Hepatocyte (in vitro differentiated cells): ENCODE measurements at regions not wholly inside any gene's neighbourhood (a gene's known extent, or its start where the extent isn't known, plus 50 kb on each side); places are given as distances from the start of the nearest gene placed in this dataset.

ENCODE experiments used
- DNase-seq: peaks from one replicate; pipeline ENCODE4 v3.0.0-alpha.2; 2016; ENCODE audit warnings: low spot score
- H2AFZ ChIP-seq: fragments of 200-600 bp; sonication (generic); 2 replicates; pipeline ENCODE4 v1.6.0; 2016; ENCODE audit warnings: antibody characterized with exemption, mild to moderate bottlenecking
- H3K27ac ChIP-seq: fragments of 200-600 bp; sonication (generic); 2 replicates; pipeline ENCODE4 v1.5.1; 2016; ENCODE audit warnings: mild to moderate bottlenecking
- H3K27me3 ChIP-seq: fragments of 200-600 bp; sonication (generic); 2 replicates; pipeline ENCODE4 v1.6.1; 2016
- H3K36me3 ChIP-seq: fragments of 200-600 bp; sonication (generic); replicated peaks from 2 replicates; pipeline ENCODE4 v1.5.1; 2016; ENCODE audit warnings: low read depth; ENCODE audit not compliant: insufficient read depth
- H3K4me1 ChIP-seq: fragments of 200-600 bp; sonication (generic); 2 replicates; pipeline ENCODE4 v1.5.1; 2016; ENCODE audit warnings: mild to moderate bottlenecking, moderate library complexity; ENCODE audit not compliant: insufficient read depth
- H3K4me2 ChIP-seq: fragments of 200-600 bp; sonication (generic); 2 replicates; pipeline ENCODE4 v1.6.0; 2016
- H3K4me3 ChIP-seq: fragments of 200-600 bp; sonication (generic); 2 replicates; pipeline ENCODE4 v1.5.1; 2016; ENCODE audit warnings: mild to moderate bottlenecking
- H3K79me2 ChIP-seq: fragments of 200-600 bp; sonication (generic); 2 replicates; pipeline ENCODE4 v1.6.0; 2017; ENCODE audit warnings: mild to moderate bottlenecking
- H3K9me2 ChIP-seq: fragments of 200-600 bp; sonication (generic); replicated peaks from 2 replicates; pipeline ENCODE4 v1.6.0; 2017; ENCODE audit warnings: mild to moderate bottlenecking; ENCODE audit not compliant: insufficient read depth
- H3K9me3 ChIP-seq: fragments of 200-600 bp; sonication (generic); 2 replicates; pipeline ENCODE4 v1.5.1; 2016; ENCODE audit warnings: low read depth, mild to moderate bottlenecking
- H4K20me1 ChIP-seq: fragments of 200-600 bp; sonication (generic); 2 replicates; pipeline ENCODE4 v1.6.0; 2016; ENCODE audit warnings: mild to moderate bottlenecking; ENCODE audit not compliant: insufficient read depth, poor library complexity, severe bottlenecking
- EZH2 ChIP-seq: fragments of 200-600 bp; sonication (generic); IDR thresholded peaks from 2 replicates; pipeline ENCODE4 v1.6.1; 2016; ENCODE audit warnings: antibody characterized with exemption, mild to moderate bottlenecking, borderline replicate concordance
- EZH2phosphoT487 ChIP-seq: fragments of 200-600 bp; sonication (generic); IDR thresholded peaks from one replicate; pipeline ENCODE4 v1.6.1; 2018; ENCODE audit warnings: antibody characterized with exemption, mild to moderate bottlenecking, low read depth, moderate library complexity; ENCODE audit not compliant: unreplicated experiment, severe bottlenecking
- WGBS: methylation state at CpG from one replicate; pipeline ENCODE4 v1.1.6; 2016; ENCODE audit warnings: low lambda C conversion rate; ENCODE audit errors: missing lambda C conversion rate; 5-methylcytosine and 5-hydroxymethylcytosine counted together
- TF ChIP-seq, protein P1 (sequence below): fragments of 200-600 bp; sonication (generic); IDR thresholded peaks from 2 replicates; pipeline ENCODE4 v1.5.1; 2016; ENCODE audit warnings: antibody characterized with exemption, mild to moderate bottlenecking; ENCODE audit not compliant: poor library complexity

DNA sequence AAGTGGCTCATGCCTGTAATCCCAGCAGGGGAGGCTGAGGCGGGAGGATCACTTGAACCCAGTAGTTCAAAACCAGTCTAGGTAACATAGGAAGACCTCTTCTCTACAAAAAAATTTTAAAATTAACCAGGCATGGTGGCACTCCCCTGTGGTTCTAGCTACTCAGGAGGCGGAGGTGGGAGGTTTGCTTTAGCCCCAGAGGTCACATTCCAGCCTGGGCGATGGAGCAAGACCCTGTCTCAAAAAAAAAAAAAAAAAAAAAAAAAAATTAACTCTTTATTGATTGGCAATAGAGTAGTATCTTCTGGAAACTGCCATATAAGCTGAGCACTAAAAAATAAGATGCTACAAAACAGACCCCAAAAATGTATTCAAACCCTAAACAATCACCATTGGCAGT is 69.5 kb downstream of the LLPH start:
- Histone ChIP-seq H3K9me2 (no peaks in the 10 kb centered on the region), H3K9me3 (no peaks in the 10 kb centered on the region), H4K20me1 (no peaks in the 10 kb centered on the region), H3K4me2 (no peak overlapping the region), H3K36me3 (no peaks in the 10 kb centered on the region), H2AFZ (no peak overlapping the region), H3K27ac (no peak overlapping the region), H3K4me3 (no peak overlapping the region), H3K79me2 (no peaks in the 10 kb centered on the region), H3K27me3 (no peaks in the 10 kb centered on the region), H3K4me1 (no peaks in the 10 kb centered on the region)
- 75% methylated on average over 3 of the region's 3 CpGs for WGBS
- DNase-seq: no peak
- no peak for TF ChIP-seq EZH2
- TF ChIP-seq, protein P1, sequence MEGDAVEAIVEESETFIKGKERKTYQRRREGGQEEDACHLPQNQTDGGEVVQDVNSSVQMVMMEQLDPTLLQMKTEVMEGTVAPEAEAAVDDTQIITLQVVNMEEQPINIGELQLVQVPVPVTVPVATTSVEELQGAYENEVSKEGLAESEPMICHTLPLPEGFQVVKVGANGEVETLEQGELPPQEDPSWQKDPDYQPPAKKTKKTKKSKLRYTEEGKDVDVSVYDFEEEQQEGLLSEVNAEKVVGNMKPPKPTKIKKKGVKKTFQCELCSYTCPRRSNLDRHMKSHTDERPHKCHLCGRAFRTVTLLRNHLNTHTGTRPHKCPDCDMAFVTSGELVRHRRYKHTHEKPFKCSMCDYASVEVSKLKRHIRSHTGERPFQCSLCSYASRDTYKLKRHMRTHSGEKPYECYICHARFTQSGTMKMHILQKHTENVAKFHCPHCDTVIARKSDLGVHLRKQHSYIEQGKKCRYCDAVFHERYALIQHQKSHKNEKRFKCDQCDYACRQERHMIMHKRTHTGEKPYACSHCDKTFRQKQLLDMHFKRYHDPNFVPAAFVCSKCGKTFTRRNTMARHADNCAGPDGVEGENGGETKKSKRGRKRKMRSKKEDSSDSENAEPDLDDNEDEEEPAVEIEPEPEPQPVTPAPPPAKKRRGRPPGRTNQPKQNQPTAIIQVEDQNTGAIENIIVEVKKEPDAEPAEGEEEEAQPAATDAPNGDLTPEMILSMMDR: no peak
- no peak for TF ChIP-seq EZH2phosphoT487

DNA sequence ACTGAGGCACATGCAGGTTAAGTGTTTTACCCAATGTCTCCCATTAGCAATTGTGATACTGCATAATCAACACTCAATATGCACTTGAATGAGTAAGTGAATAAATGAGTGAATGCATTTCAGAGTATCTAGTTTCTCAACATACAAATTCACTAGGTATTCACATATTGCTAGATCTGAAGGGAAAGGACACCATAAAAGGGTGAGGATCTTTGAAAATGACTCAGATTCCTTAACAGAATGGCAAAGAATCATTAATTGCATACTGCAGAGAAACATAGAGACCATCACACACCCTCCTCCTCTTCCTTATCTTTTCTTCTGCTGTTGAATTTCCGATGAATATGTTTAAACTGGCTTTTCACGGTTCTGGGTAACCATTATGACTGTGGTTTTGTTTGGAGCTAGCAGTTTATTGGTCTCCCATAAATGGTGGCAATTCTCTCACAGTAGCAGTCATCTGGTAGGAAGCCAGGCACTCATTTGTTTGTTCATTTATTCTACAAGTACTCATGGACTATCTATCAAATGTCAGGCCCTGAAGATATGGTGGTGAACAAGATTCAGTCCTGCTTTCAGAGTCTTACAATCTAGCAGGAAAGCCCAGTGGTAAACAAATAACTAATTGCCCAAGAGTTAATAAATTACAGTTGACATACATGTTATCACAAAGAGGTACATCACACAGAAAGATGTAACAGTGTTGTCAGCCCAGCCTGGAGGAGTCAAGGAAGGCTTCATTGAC is 70.2 kb downstream of the LLPH start:
- 45% methylated on average over 2 of the region's 2 CpGs for WGBS
- H3K4me3 ChIP-seq: no peak overlapping the region
- no peak for TF ChIP-seq EZH2
- TF ChIP-seq, protein P1: no peak
- no peak for TF ChIP-seq EZH2phosphoT487

DNA sequence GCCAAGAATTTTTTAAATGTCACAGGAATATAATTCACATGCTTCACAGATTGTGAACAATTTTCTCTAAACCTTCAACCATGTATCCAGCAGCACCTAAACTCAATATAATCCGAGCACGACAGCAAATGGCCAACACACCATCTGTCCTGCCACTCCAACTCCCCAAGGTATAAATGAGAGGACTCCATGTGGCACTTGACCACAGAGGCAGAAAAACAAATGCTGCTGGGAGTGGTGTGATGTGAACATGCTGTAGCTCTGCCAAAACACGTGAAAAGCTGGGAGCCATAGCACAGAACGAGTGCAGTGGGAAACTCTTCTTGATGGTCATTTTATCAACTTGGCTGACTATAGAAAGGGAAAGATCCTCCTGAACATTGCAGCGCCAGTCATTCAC is 70.9 kb downstream of the LLPH start:
- Histone ChIP-seq H3K27me3 (no peaks in the 10 kb centered on the region), H3K9me2 (no peaks in the 10 kb centered on the region), H3K36me3 (no peaks in the 10 kb centered on the region), H3K27ac (no peak overlapping the region), H3K9me3 (no peaks in the 10 kb centered on the region), H4K20me1 (no peaks in the 10 kb centered on the region), H3K4me3 (no peak overlapping the region), H3K4me1 (no peaks in the 10 kb centered on the region), H3K4me2 (no peak overlapping the region), H2AFZ (no peak overlapping the region), H3K79me2 (no peaks in the 10 kb centered on the region)
- DNase-seq: no peak
- TF ChIP-seq EZH2phosphoT487 (no peak), EZH2 (no peak)
- TF ChIP-seq, protein P1: no peak
- whole genome bisulfite sequencing: 90% methylated on average over 5 of the region's 5 CpGs

More for the DNA sequence above, 70.2 kb downstream of the LLPH start:
- Histone ChIP-seq H2AFZ (no peak overlapping the region), H3K27me3 (no peaks in the 10 kb centered on the region), H3K9me2 (no peaks in the 10 kb centered on the region), H3K4me2 (no peak overlapping the region), H3K27ac (no peak overlapping the region), H3K79me2 (no peaks in the 10 kb centered on the region), H4K20me1 (no peaks in the 10 kb centered on the region), H3K36me3 (no peaks in the 10 kb centered on the region), H3K4me1 (no peaks in the 10 kb centered on the region), H3K9me3 (no peaks in the 10 kb centered on the region)
- DNase-seq: no peak
